Medulla oblongata (tissue), 1 donor: ENCODE measurements at regions not wholly inside any gene's neighbourhood (a gene's known extent, or its start where the extent isn't known, plus 50 kb on each side); places are given as distances from the start of the nearest gene placed in this dataset.
"Not testable (repeated sequence)": the region's sequence is repeated elsewhere in the genome, so short reads cannot be mapped to it uniquely, and the experiment has no call there.

Experiments
- DNase-seq: peaks from one replicate; pipeline ENCODE4 v3.0.0-alpha.2; 2015; ENCODE audit errors: extremely low spot score

DNA sequence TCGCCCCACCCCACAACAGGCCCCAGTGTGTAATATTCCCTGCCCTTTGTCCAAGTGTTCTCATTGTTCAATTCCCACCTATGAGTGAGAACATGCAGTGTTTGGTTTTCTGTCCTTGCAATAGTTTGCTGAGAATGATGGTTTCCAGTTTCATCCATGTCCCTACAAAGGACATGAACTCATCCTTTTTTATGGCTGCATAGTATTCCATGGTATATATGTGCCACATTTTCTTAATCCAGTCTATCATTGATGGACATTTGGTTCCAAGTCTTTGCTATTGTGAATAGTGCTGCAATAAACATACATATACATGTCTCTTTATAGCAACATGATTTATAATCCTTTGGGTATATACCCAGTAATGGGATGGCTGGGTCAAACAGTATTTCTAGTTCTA lies 132.7 kb downstream of the SNX10 start:
- DNase-seq = not testable (repeated sequence)

DNA sequence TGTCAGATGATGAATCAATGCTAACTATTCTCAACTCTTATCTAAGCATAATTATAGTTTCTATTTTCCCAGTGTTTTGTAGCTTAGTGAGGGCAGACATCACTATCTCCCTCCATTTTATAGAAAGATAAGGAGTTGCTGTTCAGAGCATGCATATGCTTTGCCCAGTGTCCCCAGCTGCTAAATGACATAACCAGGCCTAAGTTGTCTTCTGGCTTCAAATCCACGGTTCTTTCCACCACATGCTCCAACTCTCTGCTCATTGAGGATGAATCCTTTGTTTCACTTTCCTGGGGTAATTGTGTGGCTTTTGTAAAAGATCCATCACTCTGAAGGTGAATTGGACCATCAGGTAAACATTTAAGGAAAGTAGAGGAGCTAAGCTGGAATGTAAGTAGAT lies 134.0 kb downstream of the SNX10 start:
- no peak for DNase-seq

DNA sequence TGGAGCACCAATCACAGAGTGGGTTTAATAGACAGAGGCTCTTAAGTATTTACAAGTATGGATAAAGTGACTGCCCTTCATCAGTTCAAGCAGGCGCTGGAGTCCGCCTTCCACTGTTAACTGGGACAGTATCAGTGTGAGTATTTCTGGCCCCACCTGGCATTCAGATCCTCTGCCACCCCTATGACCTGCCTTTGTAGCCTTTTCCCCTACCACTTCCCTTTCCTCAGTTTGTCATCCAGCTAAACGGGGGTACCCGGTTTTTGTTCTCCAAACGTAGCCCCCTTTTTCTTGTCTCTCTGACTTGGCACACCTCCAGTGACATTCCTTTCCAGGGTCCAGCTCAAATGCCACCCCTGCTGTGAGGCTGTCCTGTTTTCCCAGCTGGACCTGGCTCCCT lies 134.4 kb downstream of the SNX10 start:
- DNase-seq = no peak

- DNase-seq = no peak
Measured at GRCh38 chr7:26428571-26428970, 136.9 kb downstream of the SNX10 start.

DNA sequence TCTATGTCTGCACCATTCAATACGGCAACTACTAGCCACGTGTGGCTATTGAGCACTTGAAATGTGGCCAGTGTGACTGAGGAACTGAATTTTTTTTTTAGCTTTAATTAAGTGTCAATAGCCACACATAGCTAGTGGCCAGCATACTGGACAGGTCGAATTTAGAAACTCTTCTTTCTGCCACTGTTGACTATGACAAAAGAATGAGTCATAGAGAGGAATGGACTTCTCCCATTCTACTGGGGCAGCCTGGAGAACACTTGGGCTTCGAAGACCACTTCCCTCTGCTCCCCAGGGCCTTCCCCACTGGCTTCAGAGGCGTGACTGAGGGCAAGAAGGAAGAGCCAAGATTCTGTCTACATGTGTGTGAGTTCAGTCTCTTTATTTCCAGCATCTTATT lies 137.5 kb downstream of the SNX10 start:
- no peak for DNase-seq

DNA sequence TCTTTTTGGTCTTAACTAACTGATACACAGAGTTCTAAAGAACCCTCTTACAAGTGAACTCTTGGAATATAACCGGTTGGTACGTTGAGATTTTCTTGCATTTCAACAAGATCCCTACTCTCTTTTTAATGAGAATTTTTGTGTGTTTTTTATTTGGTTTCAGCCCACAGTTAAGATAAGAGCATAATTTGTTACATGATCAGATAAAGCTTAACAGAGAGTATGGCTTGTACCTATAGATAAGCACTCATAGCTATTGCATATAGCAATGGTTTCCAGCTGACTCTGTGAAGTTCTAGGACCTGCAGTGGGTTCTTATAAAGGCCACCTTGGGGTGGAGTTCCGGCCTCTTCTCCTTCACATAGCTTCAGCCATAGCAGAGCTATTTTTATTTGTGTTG lies 143.3 kb downstream of the SNX10 start:
- DNase-seq = no peak

- no peak for DNase-seq
Measured at GRCh38 chr7:26437003-26437532, 145.4 kb downstream of the SNX10 start.

- DNase-seq = no peak
Measured at GRCh38 chr7:26438078-26438477, 146.4 kb downstream of the SNX10 start.

- DNase-seq = no peak
Measured at GRCh38 chr7:26439521-26440232, 148.0 kb downstream of the SNX10 start.

DNA sequence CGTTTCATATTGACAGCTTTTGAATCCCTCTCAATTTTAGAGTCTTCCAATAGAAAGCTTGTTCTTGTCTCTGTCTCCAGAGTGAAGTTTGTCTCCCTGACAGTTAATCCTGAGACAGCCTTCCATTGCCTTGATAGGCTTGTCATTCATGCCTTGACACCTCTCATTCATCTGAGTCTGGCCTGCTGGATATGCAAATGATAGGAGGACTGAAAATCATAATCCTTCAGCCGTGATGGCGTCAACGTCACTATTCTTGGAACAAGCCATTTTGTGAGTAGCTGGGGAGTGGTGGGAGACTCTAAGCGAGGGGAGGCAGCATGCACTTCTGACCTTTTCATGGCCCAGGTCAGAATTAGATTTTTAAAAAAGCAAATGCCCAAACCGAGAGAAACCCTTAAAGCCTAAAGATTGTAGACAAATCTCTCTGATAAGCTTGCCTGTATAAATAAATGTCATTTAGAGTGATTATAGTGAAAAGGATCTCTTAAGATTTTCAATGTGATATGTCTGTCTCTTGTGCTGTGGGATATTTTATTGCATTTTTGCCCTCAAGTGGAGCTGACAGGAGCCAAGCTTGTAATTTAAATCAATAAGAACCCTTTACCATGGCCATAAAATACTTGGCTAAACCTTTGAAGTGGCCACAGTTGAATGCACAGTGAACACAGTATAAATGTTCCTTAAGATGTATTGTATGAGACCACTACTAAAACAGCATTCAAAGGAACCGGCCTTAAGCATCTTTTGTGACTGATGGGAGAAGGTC lies 148.8 kb downstream of the SNX10 start:
- no peak for DNase-seq

DNA sequence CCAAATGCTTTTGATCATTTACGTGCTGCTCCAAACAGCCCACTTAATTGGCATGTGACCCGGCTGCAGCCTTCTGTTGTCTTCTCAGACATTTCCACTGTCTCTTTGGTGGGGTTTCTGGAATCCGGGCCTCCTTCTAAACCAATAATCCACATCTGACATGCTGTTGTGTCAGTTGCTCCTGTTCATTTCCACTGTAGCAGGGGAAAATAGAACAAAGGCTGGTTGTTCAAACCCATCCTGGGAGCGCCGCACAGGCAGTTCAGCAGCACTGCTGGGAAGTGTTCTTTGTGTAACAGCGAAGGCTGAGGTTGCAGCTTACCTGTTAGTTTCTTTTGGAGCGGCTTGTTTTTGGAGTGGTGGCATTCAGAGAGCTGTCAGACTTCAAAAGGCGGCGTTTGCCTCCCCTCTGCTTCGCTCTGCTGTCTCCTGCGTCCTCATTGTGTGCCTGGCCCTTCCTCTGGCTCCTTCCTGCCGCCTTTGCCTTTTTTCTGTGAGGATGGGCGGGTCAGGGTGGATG lies 149.4 kb downstream of the SNX10 start:
- DNase-seq = peak; percentile 70

DNA sequence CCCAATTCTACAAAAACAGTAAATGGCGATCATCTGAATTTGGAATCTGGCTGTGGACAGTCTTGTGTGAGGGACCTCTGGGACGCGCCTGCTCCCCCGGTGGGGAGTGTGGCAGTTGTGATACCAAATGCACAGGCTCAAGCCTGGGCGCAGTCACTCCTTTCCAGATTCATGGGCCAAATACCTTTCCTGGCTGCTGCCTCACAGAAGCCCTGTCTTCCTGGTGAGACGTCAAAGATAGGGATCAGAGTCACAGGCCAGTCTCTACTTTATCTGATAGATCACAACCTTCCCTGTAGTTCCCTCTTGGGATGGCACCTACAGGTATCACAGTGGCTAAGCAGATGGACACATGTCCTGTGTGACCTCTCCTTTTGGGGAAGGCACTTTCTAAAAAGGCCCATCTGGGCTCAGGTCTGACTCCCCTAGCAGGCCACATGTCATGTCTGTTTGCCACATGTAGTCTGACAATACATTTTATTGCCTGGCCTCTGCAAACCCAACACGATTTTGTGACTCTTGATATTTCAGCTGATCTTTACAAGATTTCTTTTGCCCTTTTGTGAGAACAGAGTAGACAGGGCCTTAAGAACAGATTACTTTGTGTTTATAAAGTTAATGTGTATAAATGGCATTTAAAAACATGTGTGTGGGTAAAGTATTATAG lies 150.1 kb downstream of the SNX10 start:
- DNase-seq = no peak

- no peak for DNase-seq
Measured at GRCh38 chr7:26443006-26443405, 151.3 kb downstream of the SNX10 start.

DNA sequence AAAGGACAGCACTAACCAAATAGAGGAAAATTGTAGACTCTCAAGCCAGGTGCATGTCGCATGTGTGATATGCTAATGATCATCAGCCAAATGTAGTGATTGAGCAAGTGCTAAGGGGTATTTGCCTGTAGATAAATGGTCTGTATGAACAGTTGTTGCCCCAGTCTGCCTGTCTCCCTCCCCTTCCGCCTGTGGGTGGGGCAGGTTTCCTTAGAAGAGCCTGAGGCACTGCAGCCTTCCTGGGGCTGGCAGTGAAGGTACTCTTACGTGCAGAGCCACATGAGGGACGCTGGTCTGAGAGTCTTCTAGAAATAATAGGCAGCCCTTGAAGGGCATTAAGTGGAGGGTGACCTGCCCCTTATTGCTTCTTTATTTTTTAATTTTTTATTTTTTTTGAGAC lies 152.1 kb downstream of the SNX10 start:
- DNase-seq = no peak

DNA sequence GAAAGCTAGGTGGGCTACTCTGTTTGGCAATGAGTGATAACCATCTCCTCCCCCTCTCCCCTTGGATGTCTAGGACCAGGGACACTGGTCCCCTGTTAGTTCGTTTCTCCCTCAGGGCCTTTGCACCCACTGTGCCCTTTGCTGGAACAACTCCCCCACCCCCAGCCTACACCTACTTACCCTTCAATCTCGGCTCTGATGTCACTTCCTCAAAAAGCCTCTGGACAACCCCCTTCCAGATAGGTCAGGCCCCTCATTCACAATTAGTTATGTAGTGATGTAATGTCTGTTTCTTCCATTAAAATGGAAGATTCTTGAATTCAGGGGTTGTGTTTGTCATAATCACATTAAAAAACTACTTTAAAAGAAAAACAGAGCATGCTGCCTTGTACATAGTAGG lies 152.9 kb downstream of the SNX10 start:
- DNase-seq = no peak

DNA sequence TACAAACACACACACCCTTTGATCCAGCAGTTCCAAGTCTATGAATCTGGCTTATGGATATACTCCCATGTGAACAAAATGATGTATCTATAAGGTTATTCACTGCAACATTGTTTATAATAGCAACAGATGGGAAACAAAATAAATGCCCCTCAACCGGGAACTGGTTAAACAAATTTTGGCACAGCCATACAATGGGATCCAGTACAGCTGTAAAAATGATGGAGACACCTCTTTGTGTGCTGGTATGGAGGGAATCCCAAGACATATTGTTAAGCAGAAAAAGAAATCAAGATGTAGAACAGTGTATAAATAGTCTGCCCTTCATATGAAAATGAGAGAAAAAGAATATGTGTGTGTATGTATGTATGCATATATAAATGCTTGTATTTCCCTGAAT lies 155.5 kb downstream of the SNX10 start:
- no peak for DNase-seq

DNA sequence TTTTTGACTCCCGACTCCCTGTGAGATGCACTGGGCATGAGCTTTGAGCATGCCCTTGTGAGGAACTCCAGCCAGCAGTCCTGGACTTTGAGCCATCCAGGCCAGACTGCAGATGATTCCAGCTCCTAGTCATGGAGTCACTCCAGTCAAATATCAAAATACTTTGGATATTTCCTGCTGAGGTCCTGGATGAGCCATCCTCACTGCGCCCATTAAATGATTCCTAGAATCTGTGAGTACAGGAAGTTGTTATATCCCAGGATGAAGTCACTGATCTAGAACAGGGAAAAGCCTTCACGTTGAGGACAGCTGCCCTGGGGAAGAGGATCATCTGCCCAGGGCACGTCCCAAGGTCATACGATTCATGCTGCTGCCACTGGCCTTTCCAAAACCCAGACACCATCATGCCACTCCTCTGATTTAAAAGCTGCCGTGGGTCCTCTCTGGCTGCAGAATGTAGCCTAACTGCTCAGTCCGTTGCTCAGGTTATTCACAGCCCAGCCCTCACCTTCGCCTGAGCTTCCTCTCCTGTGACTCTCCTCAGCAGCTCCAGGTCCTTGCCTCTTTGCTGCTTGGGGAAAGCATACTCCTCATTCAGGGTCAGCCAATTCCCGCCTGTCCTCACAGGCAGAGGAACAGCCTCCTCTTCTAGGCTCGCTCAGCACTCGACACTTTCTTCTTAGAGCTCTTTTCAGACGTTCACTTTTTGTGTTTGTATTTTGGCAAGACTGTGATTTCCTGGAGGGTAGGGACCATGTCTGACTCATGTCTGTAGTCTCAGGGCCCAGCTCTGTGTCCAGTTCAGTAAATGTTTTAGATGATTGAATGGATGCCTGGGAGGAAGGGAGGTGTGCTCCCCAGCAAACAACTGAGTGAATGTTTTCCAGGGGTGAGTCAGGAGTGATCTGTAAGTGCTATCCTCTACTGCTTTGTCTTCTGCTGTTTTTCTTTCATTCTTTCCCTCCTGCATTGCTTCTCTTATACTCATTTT lies 157.8 kb downstream of the SNX10 start:
- no peak for DNase-seq

- DNase-seq = no peak
Measured at GRCh38 chr7:26451997-26452396, 160.3 kb downstream of the SNX10 start.

DNA sequence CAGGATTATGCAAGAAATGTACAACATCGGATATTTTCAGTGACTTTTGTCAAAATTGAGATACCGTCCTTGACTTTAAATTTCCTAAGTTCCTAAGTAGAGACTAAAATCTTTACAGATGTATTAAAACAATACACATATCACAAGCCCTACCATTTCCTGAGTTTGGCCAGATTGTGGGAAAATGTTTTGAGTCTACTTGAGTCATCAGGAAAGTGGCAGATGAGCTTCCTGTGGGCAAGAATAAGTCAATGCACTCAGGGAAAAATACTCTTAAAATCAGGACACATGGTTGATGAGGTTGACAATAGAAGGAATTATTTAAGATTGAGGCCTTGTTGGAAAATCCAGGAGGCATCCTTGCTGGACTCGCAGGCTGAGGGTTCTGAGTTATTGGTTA lies 162.5 kb downstream of the SNX10 start:
- DNase-seq = no peak

- DNase-seq = no peak
Measured at GRCh38 chr7:26457696-26458327, 166.2 kb downstream of the SNX10 start.
